Liver (tissue), 3 donors: ENCODE measurements at regions not wholly inside any gene's neighbourhood (a gene's known extent, or its start where the extent isn't known, plus 50 kb on each side); places are given as distances from the start of the nearest gene placed in this dataset.

ENCODE experiments used
- CTCF ChIP-seq: fragments of 150-350 bp; IDR thresholded peaks from 2 replicates; pipeline ENCODE4 v1.5.1; 2017; ENCODE audit warnings: improper control_type of control experiment, low read depth, low read length; ENCODE audit not compliant: missing input control
- EGR1 ChIP-seq, 2 donors: IDR thresholded peaks; 2 replicates each; pipeline ENCODE4 v1.6.1; 2016 to 2018; ENCODE audit warnings: antibody characterized with exemption in 2 of 2, low read depth in 2 of 2
- FOXA2 ChIP-seq: IDR thresholded peaks from 2 replicates; pipeline ENCODE4 v1.6.1; 2016; ENCODE audit warnings: antibody characterized with exemption
- GABPA ChIP-seq, 2 donors: IDR thresholded peaks in 1 of 2; conservative IDR thresholded peaks in 1 of 2; 2 replicates each; pipeline ENCODE4 v1.6.1; 2016; ENCODE audit warnings: antibody characterized with exemption in 2 of 2, mild to moderate bottlenecking in 1 of 2, moderate library complexity in 1 of 2
- HNF4A ChIP-seq, 2 donors: conservative IDR thresholded peaks; 2 replicates each; pipeline ENCODE4 v1.6.1; 2016; ENCODE audit warnings: antibody characterized with exemption in 2 of 2, mild to moderate bottlenecking in 2 of 2
- JUND ChIP-seq, 2 donors: IDR thresholded peaks; 2 replicates each; pipeline ENCODE4 v1.6.1; 2016; ENCODE audit warnings: antibody characterized with exemption in 2 of 2
- RAD21 ChIP-seq, 2 donors: IDR thresholded peaks; 2 replicates each; pipeline ENCODE4 v1.6.1; 2016; ENCODE audit warnings: antibody characterized with exemption in 2 of 2, mild to moderate bottlenecking in 2 of 2
- SP1 ChIP-seq: IDR thresholded peaks from 2 replicates; pipeline ENCODE4 v1.6.1; 2018; ENCODE audit warnings: antibody characterized with exemption, mild to moderate bottlenecking
- TAF1 ChIP-seq: conservative IDR thresholded peaks from 2 replicates; pipeline ENCODE4 v1.6.1; 2016; ENCODE audit warnings: antibody characterized with exemption, mild to moderate bottlenecking
- YY1 ChIP-seq: IDR thresholded peaks from 2 replicates; pipeline ENCODE4 v1.6.1; 2016; ENCODE audit warnings: antibody characterized with exemption, mild to moderate bottlenecking
- TF ChIP-seq, protein P1 (sequence below): IDR thresholded peaks from 2 replicates; pipeline ENCODE4 v1.6.1; 2016; ENCODE audit warnings: antibody characterized with exemption
- TF ChIP-seq, protein P2 (sequence below): IDR thresholded peaks from 2 replicates; pipeline ENCODE4 v1.6.1; 2016; ENCODE audit warnings: antibody characterized with exemption, mild to moderate bottlenecking
- TF ChIP-seq, protein P3 (sequence below): IDR thresholded peaks from 2 replicates; pipeline ENCODE4 v1.6.1; 2016; ENCODE audit warnings: antibody characterized with exemption
- donor health status: healthy.
- donor health status: healthy.

DNA sequence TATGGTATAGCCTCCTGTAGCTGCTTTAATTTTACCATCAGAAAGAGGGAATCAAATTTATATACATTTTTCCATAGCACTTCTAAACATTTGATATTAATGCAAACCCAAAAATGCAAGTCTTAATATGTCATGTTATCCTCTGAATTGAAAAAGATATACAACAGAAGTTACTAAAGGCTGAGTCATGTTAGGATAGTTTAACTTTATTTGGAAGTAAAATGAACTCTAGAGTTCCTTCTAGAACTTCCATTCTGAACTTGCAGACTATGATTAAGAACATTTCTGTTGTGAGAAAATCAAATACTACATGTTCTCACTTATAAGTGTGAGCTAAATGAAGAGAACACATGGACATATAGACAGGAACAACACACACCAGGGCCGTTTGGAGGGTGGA is 317.3 kb upstream of the PRR16 start:
- no peak for TF ChIP-seq CTCF
- TF ChIP-seq, protein P1, sequence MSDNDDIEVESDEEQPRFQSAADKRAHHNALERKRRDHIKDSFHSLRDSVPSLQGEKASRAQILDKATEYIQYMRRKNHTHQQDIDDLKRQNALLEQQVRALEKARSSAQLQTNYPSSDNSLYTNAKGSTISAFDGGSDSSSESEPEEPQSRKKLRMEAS, result no peak
- TF ChIP-seq, protein P2, sequence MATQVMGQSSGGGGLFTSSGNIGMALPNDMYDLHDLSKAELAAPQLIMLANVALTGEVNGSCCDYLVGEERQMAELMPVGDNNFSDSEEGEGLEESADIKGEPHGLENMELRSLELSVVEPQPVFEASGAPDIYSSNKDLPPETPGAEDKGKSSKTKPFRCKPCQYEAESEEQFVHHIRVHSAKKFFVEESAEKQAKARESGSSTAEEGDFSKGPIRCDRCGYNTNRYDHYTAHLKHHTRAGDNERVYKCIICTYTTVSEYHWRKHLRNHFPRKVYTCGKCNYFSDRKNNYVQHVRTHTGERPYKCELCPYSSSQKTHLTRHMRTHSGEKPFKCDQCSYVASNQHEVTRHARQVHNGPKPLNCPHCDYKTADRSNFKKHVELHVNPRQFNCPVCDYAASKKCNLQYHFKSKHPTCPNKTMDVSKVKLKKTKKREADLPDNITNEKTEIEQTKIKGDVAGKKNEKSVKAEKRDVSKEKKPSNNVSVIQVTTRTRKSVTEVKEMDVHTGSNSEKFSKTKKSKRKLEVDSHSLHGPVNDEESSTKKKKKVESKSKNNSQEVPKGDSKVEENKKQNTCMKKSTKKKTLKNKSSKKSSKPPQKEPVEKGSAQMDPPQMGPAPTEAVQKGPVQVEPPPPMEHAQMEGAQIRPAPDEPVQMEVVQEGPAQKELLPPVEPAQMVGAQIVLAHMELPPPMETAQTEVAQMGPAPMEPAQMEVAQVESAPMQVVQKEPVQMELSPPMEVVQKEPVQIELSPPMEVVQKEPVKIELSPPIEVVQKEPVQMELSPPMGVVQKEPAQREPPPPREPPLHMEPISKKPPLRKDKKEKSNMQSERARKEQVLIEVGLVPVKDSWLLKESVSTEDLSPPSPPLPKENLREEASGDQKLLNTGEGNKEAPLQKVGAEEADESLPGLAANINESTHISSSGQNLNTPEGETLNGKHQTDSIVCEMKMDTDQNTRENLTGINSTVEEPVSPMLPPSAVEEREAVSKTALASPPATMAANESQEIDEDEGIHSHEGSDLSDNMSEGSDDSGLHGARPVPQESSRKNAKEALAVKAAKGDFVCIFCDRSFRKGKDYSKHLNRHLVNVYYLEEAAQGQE, result no peak
- TF ChIP-seq RAD21 (IDR thresholded peaks at IDR 0.05), result no peak
- no peak for TF ChIP-seq SP1
- TF ChIP-seq, protein P3, sequence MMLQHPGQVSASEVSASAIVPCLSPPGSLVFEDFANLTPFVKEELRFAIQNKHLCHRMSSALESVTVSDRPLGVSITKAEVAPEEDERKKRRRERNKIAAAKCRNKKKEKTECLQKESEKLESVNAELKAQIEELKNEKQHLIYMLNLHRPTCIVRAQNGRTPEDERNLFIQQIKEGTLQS, result no peak
- TF ChIP-seq EGR1 (IDR thresholded peaks at IDR 0.05; ENCODE audit: low read depth in 2 of 2), result no peak
- TF ChIP-seq TAF1, result no peak
- TF ChIP-seq YY1, result no peak
- TF ChIP-seq GABPA (IDR thresholded peaks at IDR 0.05 in 1 of 2, conservative IDR thresholded peaks at IDR 0.05 in 1 of 2), result no peak
- TF ChIP-seq JUND (IDR thresholded peaks at IDR 0.05), result no peak
- no peak for TF ChIP-seq FOXA2
- TF ChIP-seq HNF4A (conservative IDR thresholded peaks at IDR 0.05), result no peak
